Activated T-cell treated with anti-CD3 and anti-CD28 coated beads, Interleukin-2, amount 50 U/mL, for 4 hours (primary cell): ENCODE measurements at regions not wholly inside any gene's neighbourhood (a gene's known extent, or its start where the extent isn't known, plus 50 kb on each side); places are given as distances from the start of the nearest gene placed in this dataset.
"Not testable (repeated sequence)": the region's sequence is repeated elsewhere in the genome, so short reads cannot be mapped to it uniquely, and the experiment has no call there.

Experiments
- ATAC-seq, 2 donors: fragments of 200-7000 bp; cut with Tn5 transposase; one replicate each; pipeline ENCODE4 v1.10.0; 2021
- DNase-seq: peaks from one replicate; pipeline ENCODE4 v3.0.0-alpha.2; 2020
- H3K27me3 Mint-ChIP-seq: one replicate; pipeline ENCODE4 v1.8.0; 2021; ENCODE audit warnings: low read depth, mixed read lengths
- H3K36me3 Mint-ChIP-seq: one replicate; pipeline ENCODE4 v1.8.0; 2022; ENCODE audit warnings: mixed read lengths; ENCODE audit not compliant: insufficient read depth
- H3K4me1 Mint-ChIP-seq: one replicate; pipeline ENCODE4 v1.8.0; 2021; ENCODE audit warnings: low read depth, mixed read lengths
- H3K4me3 Mint-ChIP-seq: one replicate; pipeline ENCODE4 v1.8.0; 2021; ENCODE audit warnings: mild to moderate bottlenecking, moderate library complexity, mixed read lengths
- H3K9me3 Mint-ChIP-seq: one replicate; pipeline ENCODE4 v1.8.0; 2021; ENCODE audit warnings: mixed read lengths

DNA sequence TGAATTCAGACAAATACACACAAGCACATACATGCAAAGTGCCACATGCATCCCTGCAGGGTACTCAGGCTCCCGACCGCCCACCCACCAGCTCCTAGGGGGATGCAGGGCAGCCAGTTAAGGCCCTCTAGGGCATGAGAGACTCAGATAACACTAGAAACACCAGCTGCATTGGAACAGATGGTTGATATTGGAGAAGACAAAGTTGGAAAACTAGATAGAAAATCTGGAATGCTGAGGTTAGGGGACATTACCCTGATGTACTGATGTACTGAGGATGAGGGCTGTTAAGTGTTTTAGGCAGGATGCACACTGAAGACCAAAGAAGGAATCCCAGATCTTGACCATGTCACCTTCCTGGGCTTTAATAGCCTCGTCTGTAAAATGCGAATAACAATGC lies 134.6 kb upstream of the ECI2 start:
- no peak overlapping the region for H3K4me3 Mint-ChIP-seq
- H3K27me3 Mint-ChIP-seq = peaks cover 5% of the 10 kb centered on the region
- no peaks in the 10 kb centered on the region for H3K4me1 Mint-ChIP-seq
- no peaks in the 10 kb centered on the region for H3K36me3 Mint-ChIP-seq
- ATAC-seq (no peak), DNase-seq (no peak)
- H3K9me3 Mint-ChIP-seq = no peaks in the 10 kb centered on the region

GRCh38 chr6:4268171-4268570 lies 132.8 kb upstream of the ECI2 start:
- H3K4me3 Mint-ChIP-seq = no peak overlapping the region
- H3K36me3 Mint-ChIP-seq = no peaks in the 10 kb centered on the region
- H3K27me3 Mint-ChIP-seq = peaks cover 5% of the 10 kb centered on the region
- ATAC-seq = no peak
- no peaks in the 10 kb centered on the region for H3K9me3 Mint-ChIP-seq
- DNase-seq = no peak
- no peaks in the 10 kb centered on the region for H3K4me1 Mint-ChIP-seq

DNA sequence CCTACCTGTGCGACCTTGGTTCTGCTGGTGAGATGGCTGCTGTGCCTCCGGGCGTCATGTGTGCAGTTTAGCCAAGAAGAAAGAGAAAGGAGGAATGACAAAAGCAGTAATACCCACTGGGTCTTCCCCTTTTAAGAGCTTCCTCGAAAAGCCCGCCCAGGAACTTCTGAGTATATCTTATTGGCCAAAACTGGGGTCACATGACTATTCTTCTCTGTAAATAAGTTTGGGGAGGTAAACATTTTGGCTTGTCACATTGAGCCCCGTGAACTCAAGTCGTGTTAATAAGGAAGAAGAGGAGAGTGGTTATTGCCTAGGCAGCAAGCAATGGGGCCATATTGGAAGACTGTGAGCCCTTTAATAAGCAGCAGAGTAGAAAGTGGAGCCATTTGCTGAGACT lies 130.4 kb upstream of the ECI2 start:
- Mint-ChIP-seq H3K4me1 (no peaks in the 10 kb centered on the region), H3K27me3 (peaks cover 3% of the 10 kb centered on the region), H3K4me3 (no peak overlapping the region), H3K36me3 (no peaks in the 10 kb centered on the region), H3K9me3 (no peaks in the 10 kb centered on the region)
- no peak for ATAC-seq
- no peak for DNase-seq

- Mint-ChIP-seq H3K4me1 (no peaks in the 10 kb centered on the region), H3K4me3 (no peak overlapping the region), H3K27me3 (peaks cover 7% of the 10 kb centered on the region), H3K36me3 (no peaks in the 10 kb centered on the region), H3K9me3 (no peaks in the 10 kb centered on the region)
- no peak for ATAC-seq
- no peak for DNase-seq
These were observed 129.2 kb upstream of the ECI2 start for GRCh38 chr6:4264601-4265000.

DNA sequence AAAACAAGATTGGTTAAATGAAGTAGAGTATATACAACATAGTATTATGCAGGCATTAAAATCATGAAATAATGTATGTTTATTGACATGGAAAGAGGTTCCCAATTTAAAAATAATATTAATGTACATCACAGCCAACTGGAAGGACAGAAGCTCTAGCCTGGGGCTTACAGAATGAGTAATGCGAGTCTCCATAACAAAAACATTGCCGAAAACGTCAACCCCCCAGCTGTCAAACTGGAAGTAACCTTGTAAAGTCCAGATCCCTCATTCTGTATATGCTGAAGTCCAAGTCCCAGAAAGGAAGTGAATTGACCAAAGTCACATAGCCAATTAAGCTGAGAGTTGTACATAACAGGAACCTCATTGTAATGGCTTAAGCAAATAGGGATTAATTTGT lies 128.7 kb upstream of the ECI2 start:
- peaks cover 7% of the 10 kb centered on the region for H3K27me3 Mint-ChIP-seq
- no peak overlapping the region for H3K4me3 Mint-ChIP-seq
- H3K4me1 Mint-ChIP-seq = no peaks in the 10 kb centered on the region
- H3K36me3 Mint-ChIP-seq = no peaks in the 10 kb centered on the region
- DNase-seq (no peak), ATAC-seq (no peak)
- H3K9me3 Mint-ChIP-seq = no peaks in the 10 kb centered on the region

GRCh38 chr6:4262526-4262925 lies 127.2 kb upstream of the ECI2 start:
- Mint-ChIP-seq H3K36me3 (no peaks in the 10 kb centered on the region), H3K9me3 (no peaks in the 10 kb centered on the region), H3K4me3 (no peak overlapping the region)

GRCh38 chr6:4259391-4259790 lies 124.0 kb upstream of the ECI2 start:
- Mint-ChIP-seq H3K4me1 (no peaks in the 10 kb centered on the region), H3K36me3 (no peaks in the 10 kb centered on the region), H3K9me3 (no peaks in the 10 kb centered on the region), H3K27me3 (peaks cover 7% of the 10 kb centered on the region), H3K4me3 (no peak overlapping the region)
- DNase-seq (no peak), ATAC-seq (no peak)

More at GRCh38 chr6:4262526-4262925, 127.2 kb upstream of the ECI2 start:
- ATAC-seq (no peak), DNase-seq (no peak)
- no peaks in the 10 kb centered on the region for H3K4me1 Mint-ChIP-seq
- H3K27me3 Mint-ChIP-seq = peaks cover 7% of the 10 kb centered on the region

DNA sequence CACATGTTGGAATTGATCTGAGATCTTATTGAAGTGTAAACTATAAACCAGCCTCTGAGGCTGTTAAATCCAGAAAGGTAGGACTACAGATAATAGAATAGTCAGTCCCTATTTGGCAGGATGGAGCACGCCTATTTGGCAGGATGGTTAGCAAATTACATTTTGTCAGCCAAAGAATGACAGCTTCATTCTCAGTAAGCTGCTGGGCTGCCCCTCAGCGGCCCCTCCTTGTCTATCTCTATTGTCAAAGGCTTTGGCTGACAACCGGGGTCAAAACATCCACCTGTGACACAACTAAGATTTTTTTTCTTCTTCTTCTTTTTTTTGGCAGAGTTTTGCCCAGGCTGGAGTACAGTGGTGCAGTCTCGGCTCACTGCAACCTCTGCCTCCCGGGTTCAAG lies 123.4 kb upstream of the ECI2 start:
- no peak overlapping the region for H3K4me3 Mint-ChIP-seq
- DNase-seq (no peak), ATAC-seq (no peak)
- H3K36me3 Mint-ChIP-seq = no peaks in the 10 kb centered on the region
- H3K27me3 Mint-ChIP-seq = peaks cover 7% of the 10 kb centered on the region
- H3K9me3 Mint-ChIP-seq = no peaks in the 10 kb centered on the region
- H3K4me1 Mint-ChIP-seq = no peaks in the 10 kb centered on the region

- no peaks in the 10 kb centered on the region for H3K9me3 Mint-ChIP-seq
- DNase-seq (no peak), ATAC-seq (no peak)
- H3K36me3 Mint-ChIP-seq = no peaks in the 10 kb centered on the region
- H3K4me3 Mint-ChIP-seq = no peak overlapping the region
- H3K27me3 Mint-ChIP-seq = peaks cover 7% of the 10 kb centered on the region
- no peaks in the 10 kb centered on the region for H3K4me1 Mint-ChIP-seq
These were observed 121.6 kb upstream of the ECI2 start for GRCh38 chr6:4256969-4257368.

- no peak for ATAC-seq
- peaks cover 5% of the 10 kb centered on the region for H3K27me3 Mint-ChIP-seq
These were observed 118.3 kb upstream of the ECI2 start for GRCh38 chr6:4253604-4254231.

DNA sequence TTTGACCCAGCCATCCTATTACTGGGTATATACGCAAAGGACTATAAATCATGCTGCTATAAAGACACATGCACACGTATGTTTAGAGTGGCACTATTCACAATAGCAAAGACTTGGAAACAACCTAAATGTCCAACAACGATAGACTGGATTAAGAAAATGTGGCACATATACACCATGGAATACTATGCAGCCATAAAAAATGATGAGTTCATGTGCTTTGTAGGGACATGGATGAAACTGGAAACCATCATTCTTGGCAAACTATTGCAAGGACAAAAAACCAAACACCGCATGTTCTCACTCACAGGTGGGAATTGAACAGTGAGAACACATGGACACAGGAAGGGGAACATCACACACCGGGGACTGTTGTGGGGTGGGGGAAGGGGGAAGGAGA lies 117.1 kb upstream of the ECI2 start:
- H3K4me3 Mint-ChIP-seq, ATAC-seq, H3K9me3 Mint-ChIP-seq, H3K36me3 Mint-ChIP-seq, H3K4me1 Mint-ChIP-seq, DNase-seq, H3K27me3 Mint-ChIP-seq: not testable (repeated sequence)

More at GRCh38 chr6:4253604-4254231, 118.3 kb upstream of the ECI2 start:
- DNase-seq = no peak
- Mint-ChIP-seq H3K9me3 (no peaks in the 10 kb centered on the region), H3K36me3 (no peaks in the 10 kb centered on the region), H3K4me1 (no peaks in the 10 kb centered on the region), H3K4me3 (no peak overlapping the region)

- no peak for DNase-seq
- ATAC-seq = no peak
- Mint-ChIP-seq H3K4me1 (no peaks in the 10 kb centered on the region), H3K9me3 (peaks cover 5% of the 10 kb centered on the region), H3K4me3 (no peak overlapping the region), H3K27me3 (peaks cover 8% of the 10 kb centered on the region), H3K36me3 (no peaks in the 10 kb centered on the region)
These were observed 115.3 kb upstream of the ECI2 start for GRCh38 chr6:4250645-4251044.

DNA sequence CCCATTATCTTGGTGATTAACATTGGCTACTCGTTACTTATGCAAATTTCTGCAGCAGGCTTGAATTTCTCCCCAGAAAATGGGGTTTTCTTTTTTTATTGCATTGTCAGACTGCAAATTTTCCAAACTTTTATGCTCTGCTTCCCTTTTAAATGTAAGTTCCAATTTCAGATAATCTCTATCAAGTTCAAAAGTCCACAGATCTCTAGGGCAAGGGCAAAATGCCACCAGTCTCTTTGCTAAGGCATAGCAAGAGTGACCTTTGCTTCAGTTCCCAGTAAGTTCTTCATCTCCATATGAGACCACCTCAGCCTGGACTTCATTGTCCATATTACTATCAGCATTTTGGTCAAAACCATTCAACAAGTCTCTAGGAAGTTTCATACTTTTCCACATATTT lies 108.5 kb upstream of the ECI2 start:
- not testable (repeated sequence) for H3K27me3 Mint-ChIP-seq, H3K4me1 Mint-ChIP-seq, H3K36me3 Mint-ChIP-seq, DNase-seq, ATAC-seq, H3K4me3 Mint-ChIP-seq
- peaks cover 11% of the 10 kb centered on the region for H3K9me3 Mint-ChIP-seq

- DNase-seq (no peak), ATAC-seq (no peak)
- no peaks in the 10 kb centered on the region for H3K4me1 Mint-ChIP-seq
- peaks cover 6% of the 10 kb centered on the region for H3K27me3 Mint-ChIP-seq
- H3K4me3 Mint-ChIP-seq = no peak overlapping the region
- H3K36me3 Mint-ChIP-seq = no peaks in the 10 kb centered on the region
- peaks cover 7% of the 10 kb centered on the region for H3K9me3 Mint-ChIP-seq
These were observed 107.9 kb upstream of the ECI2 start for GRCh38 chr6:4243237-4243636.

GRCh38 chr6:4242601-4243000 lies 107.2 kb upstream of the ECI2 start:
- ATAC-seq (no peak), DNase-seq (no peak)
- no peaks in the 10 kb centered on the region for H3K4me1 Mint-ChIP-seq
- H3K9me3 Mint-ChIP-seq = peaks cover 6% of the 10 kb centered on the region
- peaks cover 7% of the 10 kb centered on the region for H3K27me3 Mint-ChIP-seq
- H3K4me3 Mint-ChIP-seq = no peak overlapping the region
- no peaks in the 10 kb centered on the region for H3K36me3 Mint-ChIP-seq

- ATAC-seq (no peak), DNase-seq (no peak)
- Mint-ChIP-seq H3K27me3 (peaks cover 7% of the 10 kb centered on the region), H3K36me3 (no peaks in the 10 kb centered on the region), H3K4me1 (no peaks in the 10 kb centered on the region), H3K4me3 (no peak overlapping the region), H3K9me3 (peaks cover 6% of the 10 kb centered on the region)
These were observed 104.8 kb upstream of the ECI2 start for GRCh38 chr6:4240148-4240547.
